ENCODE measurements at regions not wholly inside any gene's neighbourhood (a gene's known extent, or its start where the extent isn't known, plus 50 kb on each side); places are given as distances from the start of the nearest gene placed in this dataset.

GRCh38 chr5:148720257-148720656, 65.9 kb upstream of the HTR4 start:
- no TSS peak for BruUV-seq (replicated peaks)
- POLR2A ChIA-PET (ENCODE audit: unreplicated experiment), result no interaction called here
- no peak overlapping the region for H3K4me3 ChIP-seq

DNA sequence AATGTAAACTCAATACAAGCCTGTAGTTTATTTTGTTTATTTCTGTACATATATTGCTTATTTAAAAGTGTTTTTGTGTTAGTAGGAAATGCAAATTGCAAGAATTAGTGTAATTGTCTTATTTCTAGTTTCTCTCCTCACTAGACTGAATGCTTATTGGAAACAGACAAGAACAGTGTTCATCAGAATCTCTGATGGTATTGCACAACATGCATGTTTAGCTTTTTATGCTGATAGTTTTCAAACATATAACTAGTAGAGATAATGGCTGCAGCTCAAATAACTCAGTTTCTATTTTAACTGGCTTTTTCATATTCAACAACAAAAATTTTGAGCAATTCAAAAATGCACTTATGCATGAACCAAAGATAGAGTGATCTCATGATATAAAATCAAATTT, 68.8 kb upstream of the HTR4 start:
- CTCF ChIA-PET, result no interaction called here
- POLR2A ChIA-PET (ENCODE audit: unreplicated experiment), result interaction anchor here (0.6 kb wide), 1 partner anchor 279 kb away, joined by 6 read pairs; no protein-coding TSS in a partner anchor
- H3K79me2 ChIP-seq (ENCODE audit: low read depth), result no peaks in the 10 kb centered on the region
- intact Hi-C loops (cut with micrococcal nuclease; ENCODE audit: unreplicated experiment), result loop anchor here (10.0 kb wide), 1 partner anchor 348 kb away; no protein-coding TSS in a partner anchor
- no peaks in the 10 kb centered on the region for H3F3A ChIP-seq (ENCODE audit: insufficient read depth, low read depth)
- no peak overlapping the region for H2AFZ ChIP-seq
- H3K4me1 ChIP-seq (replicated peaks; ENCODE audit: insufficient read depth), result 0 out of 2 replicates have a peak, but pooled peaks cover 8% of the 10 kb centered on the region
- H3K27me3 ChIP-seq (ENCODE audit: insufficient read depth, low read depth), result no peaks in the 10 kb centered on the region
- no peaks in the 10 kb centered on the region for H3K9me2 ChIP-seq (ENCODE audit: insufficient read depth)
- no peaks in the 10 kb centered on the region for H4K20me1 ChIP-seq (ENCODE audit: insufficient read depth)
- H3K36me3 ChIP-seq (ENCODE audit: low read depth), result no peaks in the 10 kb centered on the region
- no peaks in the 10 kb centered on the region for H3K9me3 ChIP-seq (ENCODE audit: insufficient read depth, low read depth)
- H3K4me2 ChIP-seq, result no peak overlapping the region
- no peak for TF ChIP-seq EZH2 (IDR thresholded peaks at IDR 0.05; ENCODE audit: low read depth)
- TF ChIP-seq, protein P1, sequence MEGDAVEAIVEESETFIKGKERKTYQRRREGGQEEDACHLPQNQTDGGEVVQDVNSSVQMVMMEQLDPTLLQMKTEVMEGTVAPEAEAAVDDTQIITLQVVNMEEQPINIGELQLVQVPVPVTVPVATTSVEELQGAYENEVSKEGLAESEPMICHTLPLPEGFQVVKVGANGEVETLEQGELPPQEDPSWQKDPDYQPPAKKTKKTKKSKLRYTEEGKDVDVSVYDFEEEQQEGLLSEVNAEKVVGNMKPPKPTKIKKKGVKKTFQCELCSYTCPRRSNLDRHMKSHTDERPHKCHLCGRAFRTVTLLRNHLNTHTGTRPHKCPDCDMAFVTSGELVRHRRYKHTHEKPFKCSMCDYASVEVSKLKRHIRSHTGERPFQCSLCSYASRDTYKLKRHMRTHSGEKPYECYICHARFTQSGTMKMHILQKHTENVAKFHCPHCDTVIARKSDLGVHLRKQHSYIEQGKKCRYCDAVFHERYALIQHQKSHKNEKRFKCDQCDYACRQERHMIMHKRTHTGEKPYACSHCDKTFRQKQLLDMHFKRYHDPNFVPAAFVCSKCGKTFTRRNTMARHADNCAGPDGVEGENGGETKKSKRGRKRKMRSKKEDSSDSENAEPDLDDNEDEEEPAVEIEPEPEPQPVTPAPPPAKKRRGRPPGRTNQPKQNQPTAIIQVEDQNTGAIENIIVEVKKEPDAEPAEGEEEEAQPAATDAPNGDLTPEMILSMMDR (conservative IDR thresholded peaks at IDR 0.05), result no peak
- DNase-seq, result no peak
- no peak overlapping the region for H3K4me3 ChIP-seq
- H3K27ac ChIP-seq, result no peak overlapping the region
- BruUV-seq (replicated peaks), result no TSS peak

More at GRCh38 chr5:148720257-148720656, 65.9 kb upstream of the HTR4 start:
- H3K9me3 ChIP-seq (ENCODE audit: insufficient read depth, low read depth), result no peaks in the 10 kb centered on the region; the same call in 1 of the 2 replicates
- H3K79me2 ChIP-seq (ENCODE audit: low read depth), result no peaks in the 10 kb centered on the region
- CTCF ChIA-PET, result no interaction called here
- no peak overlapping the region for H3K27ac ChIP-seq
- TF ChIP-seq EZH2 (IDR thresholded peaks at IDR 0.05; ENCODE audit: low read depth), result no peak
- TF ChIP-seq, protein P1 (conservative IDR thresholded peaks at IDR 0.05), result no peak
- DNase-seq, result no peak
- no peaks in the 10 kb centered on the region for H3K27me3 ChIP-seq (ENCODE audit: insufficient read depth, low read depth)
- H2AFZ ChIP-seq, result no peak overlapping the region
- intact Hi-C loops (cut with micrococcal nuclease; ENCODE audit: unreplicated experiment), result loop anchor here (10.0 kb wide), 1 partner anchor 345 kb away; no protein-coding TSS in a partner anchor
- H3K4me1 ChIP-seq (replicated peaks; ENCODE audit: insufficient read depth), result 0 out of 2 replicates have a peak, but pooled peaks cover 8% of the 10 kb centered on the region
- H4K20me1 ChIP-seq (ENCODE audit: insufficient read depth), result no peaks in the 10 kb centered on the region
- H3K36me3 ChIP-seq (ENCODE audit: low read depth), result no peaks in the 10 kb centered on the region
- no peaks in the 10 kb centered on the region for H3K9me2 ChIP-seq (ENCODE audit: insufficient read depth)
- no peak overlapping the region for H3K4me2 ChIP-seq
- H3F3A ChIP-seq (ENCODE audit: insufficient read depth, low read depth), result no peaks in the 10 kb centered on the region

- TF ChIP-seq EZH2 (IDR thresholded peaks at IDR 0.05; ENCODE audit: low read depth), result no peak
- TF ChIP-seq, protein P1 (conservative IDR thresholded peaks at IDR 0.05), result no peak
- no peaks in the 10 kb centered on the region for H3K36me3 ChIP-seq (ENCODE audit: low read depth)
- no peak for DNase-seq
- H3K9me3 ChIP-seq (ENCODE audit: insufficient read depth, low read depth), result no peaks in the 10 kb centered on the region
- CTCF ChIA-PET, result interaction anchor here (0.6 kb wide), 1 partner anchor 357 kb away, joined by 3 read pairs; no protein-coding TSS in a partner anchor
- no peak overlapping the region for H2AFZ ChIP-seq
- intact Hi-C loops (cut with micrococcal nuclease; ENCODE audit: unreplicated experiment), result loop anchor here (10.0 kb wide), 1 partner anchor 351 kb away; no protein-coding TSS in a partner anchor
- no peaks in the 10 kb centered on the region for H3K27me3 ChIP-seq (ENCODE audit: insufficient read depth, low read depth)
- no peaks in the 10 kb centered on the region for H3F3A ChIP-seq (ENCODE audit: insufficient read depth, low read depth)
- H3K9me2 ChIP-seq (ENCODE audit: insufficient read depth), result no peaks in the 10 kb centered on the region
- POLR2A ChIA-PET (ENCODE audit: unreplicated experiment), result no interaction called here
- no peaks in the 10 kb centered on the region for H3K4me1 ChIP-seq (replicated peaks; ENCODE audit: insufficient read depth)
- H3K27ac ChIP-seq, result no peak overlapping the region
- H3K79me2 ChIP-seq (ENCODE audit: low read depth), result no peaks in the 10 kb centered on the region
- no peak overlapping the region for H3K4me2 ChIP-seq
- no peaks in the 10 kb centered on the region for H4K20me1 ChIP-seq (ENCODE audit: insufficient read depth)
- H3K4me3 ChIP-seq, result no peak overlapping the region
- no TSS peak for BruUV-seq (replicated peaks)
Observed at GRCh38 chr5:148725675-148726074, 71.3 kb upstream of the HTR4 start.
